Cardiac fibroblast (primary cell): ENCODE measurements at regions not wholly inside any gene's neighbourhood (a gene's known extent, or its start where the extent isn't known, plus 50 kb on each side); places are given as distances from the start of the nearest gene placed in this dataset.

Experiments used
- DNase-seq, 2 donors: peaks; one replicate each; pipeline versions ENCODE4 v3.0.0 to v3.0.0-alpha.2; 2010; ENCODE audit warnings: low read depth in 2 of 2
- H3K4me3 ChIP-seq, 2 donors: replicated peaks in 1 of 2; 1 replicate in 1 of 2; 2 replicates in 1 of 2; pipeline ENCODE4 v1.5.1; 2011; ENCODE audit warnings: low read depth in 2 of 2, low read length in 2 of 2, mild to moderate bottlenecking in 2 of 2, moderate library complexity in 1 of 2
- TF ChIP-seq, protein P1 (sequence below): IDR thresholded peaks from one replicate; pipeline ENCODE4 v1.5.1; 2011; ENCODE audit warnings: low read depth, mild to moderate bottlenecking, low read length, inconsistent platforms

DNA sequence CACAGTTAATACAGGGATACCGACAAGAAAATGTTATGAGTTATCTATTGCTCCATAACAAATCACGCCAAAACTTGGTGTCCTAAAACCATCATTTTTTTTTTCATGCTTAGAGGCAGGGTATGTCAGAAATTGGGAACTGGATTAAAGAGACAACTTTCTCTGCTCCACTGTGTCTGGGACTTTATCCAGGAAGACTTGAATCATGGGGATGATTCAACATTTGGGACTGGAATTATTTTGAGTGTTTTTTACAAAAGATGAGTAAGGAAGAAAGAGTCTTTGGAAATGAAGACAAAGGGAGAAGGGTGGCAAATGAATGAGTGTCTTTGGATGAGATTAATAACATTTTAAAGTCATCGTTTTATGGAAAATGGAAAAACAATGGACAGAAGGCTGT, 1883.7 kb upstream of the C9orf72 start:
- DNase-seq = peak; percentile 27 to 56
- H3K4me3 ChIP-seq = no peak overlapping the region
- TF ChIP-seq, protein P1, sequence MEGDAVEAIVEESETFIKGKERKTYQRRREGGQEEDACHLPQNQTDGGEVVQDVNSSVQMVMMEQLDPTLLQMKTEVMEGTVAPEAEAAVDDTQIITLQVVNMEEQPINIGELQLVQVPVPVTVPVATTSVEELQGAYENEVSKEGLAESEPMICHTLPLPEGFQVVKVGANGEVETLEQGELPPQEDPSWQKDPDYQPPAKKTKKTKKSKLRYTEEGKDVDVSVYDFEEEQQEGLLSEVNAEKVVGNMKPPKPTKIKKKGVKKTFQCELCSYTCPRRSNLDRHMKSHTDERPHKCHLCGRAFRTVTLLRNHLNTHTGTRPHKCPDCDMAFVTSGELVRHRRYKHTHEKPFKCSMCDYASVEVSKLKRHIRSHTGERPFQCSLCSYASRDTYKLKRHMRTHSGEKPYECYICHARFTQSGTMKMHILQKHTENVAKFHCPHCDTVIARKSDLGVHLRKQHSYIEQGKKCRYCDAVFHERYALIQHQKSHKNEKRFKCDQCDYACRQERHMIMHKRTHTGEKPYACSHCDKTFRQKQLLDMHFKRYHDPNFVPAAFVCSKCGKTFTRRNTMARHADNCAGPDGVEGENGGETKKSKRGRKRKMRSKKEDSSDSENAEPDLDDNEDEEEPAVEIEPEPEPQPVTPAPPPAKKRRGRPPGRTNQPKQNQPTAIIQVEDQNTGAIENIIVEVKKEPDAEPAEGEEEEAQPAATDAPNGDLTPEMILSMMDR = no peak

DNA sequence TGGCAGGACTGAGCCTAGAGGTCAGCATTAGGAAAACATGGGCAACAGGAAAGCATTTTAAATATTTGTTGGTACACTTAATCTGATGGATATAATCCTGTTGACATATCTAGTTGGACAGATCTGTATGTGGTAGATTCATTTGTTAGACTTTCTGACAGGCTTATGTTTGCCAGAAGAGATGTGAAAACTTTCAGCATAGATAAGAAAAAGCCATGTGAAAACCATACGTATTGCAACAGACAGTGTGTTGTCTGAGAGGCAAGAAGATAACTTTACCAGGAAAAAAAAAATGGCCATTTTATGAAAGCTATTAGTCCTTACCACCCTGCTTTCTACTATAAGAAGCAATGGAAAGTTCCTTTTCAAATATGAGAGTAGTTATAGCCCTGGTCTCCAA, 1902.2 kb upstream of the C9orf72 start:
- TF ChIP-seq, protein P1 = no peak
- no peak for DNase-seq
- H3K4me3 ChIP-seq = no peak overlapping the region

DNA sequence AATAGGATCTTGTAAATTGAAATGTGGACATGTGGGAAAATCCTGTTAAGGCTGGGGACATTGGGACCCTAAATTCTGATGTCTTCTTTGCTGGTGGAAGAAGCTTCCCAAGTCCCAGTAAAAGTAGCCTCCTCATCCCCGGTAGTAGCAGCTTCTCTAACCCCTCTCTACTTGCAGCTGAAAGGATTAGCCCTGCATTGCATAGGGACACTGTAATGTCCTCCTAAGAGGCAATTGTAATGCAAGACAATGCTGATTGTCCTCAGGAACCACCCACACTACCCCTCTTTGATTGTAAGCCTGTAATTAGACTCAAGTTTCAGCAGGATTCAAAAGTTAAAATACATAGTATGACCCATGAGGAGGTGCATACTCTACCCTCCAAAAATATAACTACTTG, 1938.4 kb upstream of the C9orf72 start:
- DNase-seq = no peak
- TF ChIP-seq, protein P1 = no peak
- H3K4me3 ChIP-seq = no peak overlapping the region

DNA sequence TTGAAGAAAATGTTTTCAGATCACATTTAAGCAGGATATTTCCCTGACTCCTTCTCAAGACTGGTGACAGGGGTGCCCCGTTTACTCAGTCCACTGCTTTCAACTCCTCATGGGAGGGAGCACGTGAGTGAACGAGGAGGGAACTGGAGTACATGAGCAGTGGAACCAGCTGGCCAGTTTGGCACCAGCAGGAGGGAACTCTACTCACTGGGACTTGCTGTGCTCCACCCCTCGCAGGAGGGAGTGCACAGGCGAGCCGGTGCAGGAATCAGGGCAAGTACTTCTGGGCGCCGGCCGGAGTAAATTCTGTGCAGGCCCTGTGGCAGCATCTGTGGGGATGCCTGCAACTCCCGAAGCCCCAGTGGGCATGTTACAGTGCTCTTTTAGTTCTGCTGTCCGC, 1941.1 kb upstream of the C9orf72 start:
- H3K4me3 ChIP-seq = no peak overlapping the region
- DNase-seq = no peak
- TF ChIP-seq, protein P1 = no peak

DNA sequence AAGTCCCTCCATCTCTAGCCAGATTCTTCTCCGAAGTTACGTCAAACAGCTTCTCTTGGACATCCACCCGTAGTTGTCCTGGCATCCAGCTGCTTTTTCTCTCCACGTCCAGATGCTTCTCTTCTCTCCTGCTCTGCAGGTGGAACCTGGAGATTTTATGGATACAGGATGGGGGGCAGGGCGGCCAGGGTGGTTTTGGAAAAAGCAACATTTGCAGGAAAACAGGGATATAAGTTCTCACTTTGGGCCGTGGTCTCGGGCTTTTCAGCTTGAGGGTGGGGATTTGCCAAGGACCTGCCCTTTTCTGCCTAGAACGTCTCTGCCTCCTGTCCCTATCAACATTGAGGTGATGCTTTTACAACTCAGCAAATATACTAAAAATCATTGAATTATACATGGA, 1941.6 kb upstream of the C9orf72 start:
- DNase-seq = no peak
- TF ChIP-seq, protein P1 = no peak

DNA sequence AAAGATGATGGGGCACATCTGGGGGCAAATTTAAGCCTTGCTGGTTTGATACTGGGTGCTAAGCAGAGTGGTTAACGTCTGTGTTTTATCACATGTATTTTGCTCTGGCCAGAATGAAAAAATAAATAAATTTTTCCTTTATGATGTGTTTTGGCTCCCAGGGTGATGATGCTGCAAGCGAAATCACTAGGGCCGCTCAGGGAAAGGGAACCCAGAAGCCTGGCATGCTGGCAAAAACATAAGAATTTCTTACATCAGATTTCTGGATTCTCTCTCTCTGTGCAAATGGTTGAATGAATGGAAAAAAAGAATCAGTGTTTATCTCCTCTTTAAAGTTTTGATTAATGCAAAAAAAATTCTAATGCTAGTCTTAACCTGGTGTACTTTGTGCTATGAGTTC, 1975.2 kb upstream of the C9orf72 start:
- no peak overlapping the region for H3K4me3 ChIP-seq
- DNase-seq = peak in 1 of 2 donors; percentile 36
- TF ChIP-seq, protein P1 = no peak

More for the DNA sequence above, 1941.6 kb upstream of the C9orf72 start:
- H3K4me3 ChIP-seq = no peak overlapping the region

DNA sequence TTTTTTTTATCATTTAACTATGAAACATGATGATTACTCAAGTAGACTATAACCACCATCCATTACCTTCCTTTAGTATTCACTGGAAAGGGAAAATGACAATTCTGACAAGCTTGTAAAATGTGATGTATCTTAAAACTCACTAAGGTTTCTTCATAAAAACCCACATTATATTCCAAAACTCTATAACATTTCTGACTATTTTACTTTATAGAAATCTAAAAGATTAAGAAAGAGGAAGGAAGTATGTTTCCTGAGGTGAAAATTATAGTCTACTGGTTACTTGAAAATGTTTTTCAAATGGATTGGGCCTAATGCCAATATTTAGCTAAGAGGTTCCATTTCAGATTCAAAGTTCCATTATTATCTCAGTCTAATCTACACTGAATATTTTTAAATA, 1982.2 kb upstream of the C9orf72 start:
- H3K4me3 ChIP-seq = no peak overlapping the region
- TF ChIP-seq, protein P1 = no peak
- DNase-seq = peak in 1 of 2 donors; percentile 2
